ENCODE measurements at regions not wholly inside any gene's neighbourhood (a gene's known extent, or its start where the extent isn't known, plus 50 kb on each side); places are given as distances from the start of the nearest gene placed in this dataset.

GRCh38 chr3:162136136-162136535 lies 639.5 kb downstream of the OTOL1 start:
- DNase-seq = no peak

GRCh38 chr3:162138509-162138908 lies 641.9 kb downstream of the OTOL1 start:
- DNase-seq = no peak

GRCh38 chr3:162139841-162140240 lies 643.2 kb downstream of the OTOL1 start:
- DNase-seq = no peak

- DNase-seq = no peak
Measured at GRCh38 chr3:162141272-162141791, 644.7 kb downstream of the OTOL1 start.

GRCh38 chr3:162142511-162142910 lies 645.9 kb downstream of the OTOL1 start:
- DNase-seq = no peak

GRCh38 chr3:162143180-162143579 lies 646.6 kb downstream of the OTOL1 start:
- DNase-seq = no peak

GRCh38 chr3:162147996-162148395 lies 651.4 kb downstream of the OTOL1 start:
- DNase-seq = no peak

- DNase-seq = no peak
Measured at GRCh38 chr3:162150790-162151189, 654.2 kb downstream of the OTOL1 start.

- DNase-seq = no peak
Measured at GRCh38 chr3:162152636-162153035, 656.0 kb downstream of the OTOL1 start.

GRCh38 chr3:162161595-162161994 lies 665.0 kb downstream of the OTOL1 start:
- DNase-seq = no peak

- no peak for DNase-seq
Measured at GRCh38 chr3:162165346-162165745, 668.7 kb downstream of the OTOL1 start.

GRCh38 chr3:162166543-162166942 lies 669.9 kb downstream of the OTOL1 start:
- DNase-seq = no peak

GRCh38 chr3:162168715-162169114 lies 672.1 kb downstream of the OTOL1 start:
- no peak for DNase-seq

GRCh38 chr3:162170581-162170980 lies 674.0 kb downstream of the OTOL1 start:
- no peak for DNase-seq

- no peak for DNase-seq
Measured at GRCh38 chr3:162171970-162172369, 675.4 kb downstream of the OTOL1 start.

- DNase-seq = no peak
Measured at GRCh38 chr3:162175145-162175544, 678.5 kb downstream of the OTOL1 start.

GRCh38 chr3:162175878-162176277 lies 679.3 kb downstream of the OTOL1 start:
- no peak for DNase-seq

- no peak for DNase-seq
Measured at GRCh38 chr3:162183440-162183839, 686.8 kb downstream of the OTOL1 start.

GRCh38 chr3:162192340-162193029 lies 695.9 kb downstream of the OTOL1 start:
- DNase-seq = no peak

- no peak for DNase-seq
Measured at GRCh38 chr3:162193148-162194095, 696.8 kb downstream of the OTOL1 start.

GRCh38 chr3:162195147-162195546 lies 698.5 kb downstream of the OTOL1 start:
- no peak for DNase-seq

GRCh38 chr3:162196964-162197363 lies 700.4 kb downstream of the OTOL1 start:
- DNase-seq = no peak

GRCh38 chr3:162200836-162201235 lies 704.2 kb downstream of the OTOL1 start:
- no peak for DNase-seq

- DNase-seq = no peak
Measured at GRCh38 chr3:162206648-162207047, 710.0 kb downstream of the OTOL1 start.
